ENCODE measurements at regions not wholly inside any gene's neighbourhood (a gene's known extent, or its start where the extent isn't known, plus 50 kb on each side); places are given as distances from the start of the nearest gene placed in this dataset.

DNA sequence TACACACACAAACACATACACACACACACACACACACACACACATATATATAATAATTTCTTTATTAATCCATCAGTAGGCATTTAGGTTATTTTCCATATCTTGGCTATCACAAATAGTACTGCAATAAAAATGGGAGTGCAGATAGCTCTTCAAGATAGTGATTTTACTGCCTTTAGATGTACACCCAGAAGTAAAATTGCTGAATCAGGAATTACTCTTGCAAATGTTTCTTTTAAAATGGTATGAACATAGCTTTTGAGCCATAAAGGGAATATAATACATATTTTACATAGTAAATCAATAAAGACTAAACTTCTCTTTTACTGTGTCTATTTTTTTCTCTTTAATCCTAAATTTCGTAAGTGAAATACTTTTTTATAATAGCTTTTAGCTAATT is 1251.1 kb downstream of the ZPLD1 start:
- no peak for ATAC-seq
- SMC1A ChIA-PET (ENCODE audit: uncharacterized antibody, unreplicated experiment) = interaction anchor here (1.4 to 1.6 kb wide), 2 partner anchors 8 to 13 kb away, joined by 3 to 4 read pairs; no protein-coding TSS in a partner anchor

More for the DNA sequence above, 1251.1 kb downstream of the ZPLD1 start:
- Histone ChIP-seq H3K9me3 (replicated peaks; ENCODE audit: control insufficient read depth, insufficient read depth, low read length) (no peaks in the 10 kb centered on the region), H3K4me1 (ENCODE audit: control insufficient read depth, insufficient read depth, low read length) (no peaks in the 10 kb centered on the region), H2AFZ (ENCODE audit: control insufficient read depth, low read depth, low read length) (no peak overlapping the region), H3K79me2 (ENCODE audit: control insufficient read depth, insufficient read depth, low read length) (no peaks in the 10 kb centered on the region), H3K36me3 (ENCODE audit: control insufficient read depth in 2 of 2, insufficient read depth in 2 of 2, low read length in 1 of 2) (no peaks in the 10 kb centered on the region), H3K27me3 (replicated peaks in 1 of 2; ENCODE audit: control insufficient read depth in 2 of 2, insufficient read depth in 2 of 2, low read length in 1 of 2) (no peaks in the 10 kb centered on the region), H3K27ac (ENCODE audit: control insufficient read depth, insufficient read depth) (no peak overlapping the region), H3K4me2 (ENCODE audit: control insufficient read depth, insufficient read depth) (no peak overlapping the region), H4K20me1 (ENCODE audit: control insufficient read depth, insufficient read depth) (no peaks in the 10 kb centered on the region), H3K4me3 (no peak overlapping the region), H3K9ac (ENCODE audit: control insufficient read depth, insufficient read depth, low read length) (no peak overlapping the region)
- CTCF ChIA-PET = interaction anchor here (0.6 kb wide), 1 partner anchor 74 kb away, joined by 3 read pairs; no protein-coding TSS in a partner anchor
- WGBS (ENCODE audit: insufficient coverage, insufficient replicate concordance, low lambda C conversion rate, missing lambda C conversion rate) = 0% methylated on average over 1 of the region's 1 CpG
- TF ChIP-seq ZZZ3 (IDR thresholded peaks at IDR 0.05; ENCODE audit: control insufficient read depth, insufficient read length, low read depth) = no peak
- TF ChIP-seq SUPT20H (IDR thresholded peaks at IDR 0.05; ENCODE audit: borderline replicate concordance, control insufficient read depth, low read depth, low read length) = no peak
- TF ChIP-seq, protein P1, sequence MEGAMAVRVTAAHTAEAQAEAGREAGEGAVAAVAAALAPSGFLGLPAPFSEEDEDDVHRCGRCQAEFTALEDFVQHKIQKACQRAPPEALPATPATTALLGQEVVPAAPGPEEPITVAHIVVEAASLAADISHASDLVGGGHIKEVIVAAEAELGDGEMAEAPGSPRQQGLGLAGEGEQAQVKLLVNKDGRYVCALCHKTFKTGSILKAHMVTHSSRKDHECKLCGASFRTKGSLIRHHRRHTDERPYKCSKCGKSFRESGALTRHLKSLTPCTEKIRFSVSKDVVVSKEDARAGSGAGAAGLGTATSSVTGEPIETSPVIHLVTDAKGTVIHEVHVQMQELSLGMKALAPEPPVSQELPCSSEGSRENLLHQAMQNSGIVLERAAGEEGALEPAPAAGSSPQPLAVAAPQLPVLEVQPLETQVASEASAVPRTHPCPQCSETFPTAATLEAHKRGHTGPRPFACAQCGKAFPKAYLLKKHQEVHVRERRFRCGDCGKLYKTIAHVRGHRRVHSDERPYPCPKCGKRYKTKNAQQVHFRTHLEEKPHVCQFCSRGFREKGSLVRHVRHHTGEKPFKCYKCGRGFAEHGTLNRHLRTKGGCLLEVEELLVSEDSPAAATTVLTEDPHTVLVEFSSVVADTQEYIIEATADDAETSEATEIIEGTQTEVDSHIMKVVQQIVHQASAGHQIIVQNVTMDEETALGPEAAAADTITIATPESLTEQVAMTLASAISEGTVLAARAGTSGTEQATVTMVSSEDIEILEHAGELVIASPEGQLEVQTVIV (IDR thresholded peaks at IDR 0.05; ENCODE audit: borderline replicate concordance, partially characterized antibody) = no peak
- no peak for TF ChIP-seq PML (IDR thresholded peaks at IDR 0.05; ENCODE audit: low read length)
- TF ChIP-seq, protein P2, sequence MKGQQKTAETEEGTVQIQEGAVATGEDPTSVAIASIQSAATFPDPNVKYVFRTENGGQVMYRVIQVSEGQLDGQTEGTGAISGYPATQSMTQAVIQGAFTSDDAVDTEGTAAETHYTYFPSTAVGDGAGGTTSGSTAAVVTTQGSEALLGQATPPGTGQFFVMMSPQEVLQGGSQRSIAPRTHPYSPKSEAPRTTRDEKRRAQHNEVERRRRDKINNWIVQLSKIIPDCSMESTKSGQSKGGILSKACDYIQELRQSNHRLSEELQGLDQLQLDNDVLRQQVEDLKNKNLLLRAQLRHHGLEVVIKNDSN (IDR thresholded peaks at IDR 0.05; ENCODE audit: borderline replicate concordance, extremely low read length, insufficient read depth, low read depth, low read length) = no peak
- TF ChIP-seq IRF4 (IDR thresholded peaks at IDR 0.05; ENCODE audit: low read depth, low read length) = no peak
- no peak for TF ChIP-seq SIN3A (IDR thresholded peaks at IDR 0.05; ENCODE audit: low read depth, low read length)
- TF ChIP-seq CHD4 (IDR thresholded peaks at IDR 0.05) = no peak
- no peak for TF ChIP-seq NFYA (IDR thresholded peaks at IDR 0.05; ENCODE audit: borderline replicate concordance, low read depth, low read length)
- no peak for TF ChIP-seq MXI1 (IDR thresholded peaks at IDR 0.05; ENCODE audit: low read depth, low read length)
- DNase-seq (ENCODE audit: low read depth, low spot score) (no peak), FAIRE-seq (no peak)
- in situ Hi-C loops (cut with MboI) (no loop called here), intact Hi-C loops (cut with micrococcal nuclease; ENCODE audit: unreplicated experiment) (no loop called here)
- POLR2A ChIA-PET = no interaction called here
- RAD21 ChIA-PET (ENCODE audit: unreplicated experiment) = interaction anchor here (0.6 kb wide), 1 partner anchor 393 kb away, joined by 3 read pairs; no protein-coding TSS in a partner anchor
- no TSS peak for BruUV-seq (replicated peaks)
